Stimulated activated naive CD8-positive, alpha-beta T cell treated with anti-CD3 and anti-CD28 coated beads, Interleukin-15, Interleukin-2, amounts not matched to agents 100 ng/mL and 50 ng/mL, for 24 hours (primary cell): ENCODE measurements at regions not wholly inside any gene's neighbourhood (a gene's known extent, or its start where the extent isn't known, plus 50 kb on each side); places are given as distances from the start of the nearest gene placed in this dataset.
"Not testable (repeated sequence)": the region's sequence is repeated elsewhere in the genome, so short reads cannot be mapped to it uniquely, and the experiment has no call there.

Experiments used
- H3K27ac Mint-ChIP-seq: one replicate; pipeline ENCODE4 v1.8.0; 2021; ENCODE audit warnings: mild to moderate bottlenecking, mixed read lengths
- H3K27me3 Mint-ChIP-seq: one replicate; pipeline ENCODE4 v1.8.0; 2021; ENCODE audit warnings: mixed read lengths
- H3K36me3 Mint-ChIP-seq: one replicate; pipeline ENCODE4 v1.8.0; 2021; ENCODE audit warnings: low read depth, mixed read lengths
- H3K4me1 Mint-ChIP-seq: one replicate; pipeline ENCODE4 v1.8.0; 2021; ENCODE audit warnings: low read depth, mixed read lengths
- H3K4me3 Mint-ChIP-seq: one replicate; pipeline ENCODE4 v1.8.0; 2021; ENCODE audit warnings: mild to moderate bottlenecking, mixed read lengths
- H3K9me3 Mint-ChIP-seq: one replicate; pipeline ENCODE4 v1.8.0; 2021; ENCODE audit warnings: mixed read lengths

- Mint-ChIP-seq H3K4me3 (no peak overlapping the region), H3K4me1 (peaks cover 21% of the 10 kb centered on the region), H3K27me3 (peaks cover 13% of the 10 kb centered on the region), H3K9me3 (no peaks in the 10 kb centered on the region), H3K27ac (no peak overlapping the region), H3K36me3 (no peaks in the 10 kb centered on the region)
These were observed 233.2 kb downstream of the LY86 start for GRCh38 chr6:6821639-6822261.

GRCh38 chr6:6823030-6823429 lies 234.5 kb downstream of the LY86 start:
- H3K9me3 Mint-ChIP-seq, result no peaks in the 10 kb centered on the region
- no peaks in the 10 kb centered on the region for H3K36me3 Mint-ChIP-seq
- no peak overlapping the region for H3K4me3 Mint-ChIP-seq
- peaks cover 19% of the 10 kb centered on the region for H3K4me1 Mint-ChIP-seq
- H3K27ac Mint-ChIP-seq, result no peak overlapping the region
- peaks cover 17% of the 10 kb centered on the region for H3K27me3 Mint-ChIP-seq

- Mint-ChIP-seq H3K36me3 (no peaks in the 10 kb centered on the region), H3K4me3 (no peak overlapping the region), H3K9me3 (no peaks in the 10 kb centered on the region), H3K27ac (no peak overlapping the region), H3K4me1 (peaks cover 19% of the 10 kb centered on the region), H3K27me3 (peaks cover 17% of the 10 kb centered on the region)
These were observed 235.2 kb downstream of the LY86 start for GRCh38 chr6:6823568-6824224.

- Mint-ChIP-seq H3K4me3 (no peak overlapping the region), H3K9me3 (no peaks in the 10 kb centered on the region), H3K4me1 (peaks cover 19% of the 10 kb centered on the region), H3K27ac (no peak overlapping the region), H3K36me3 (no peaks in the 10 kb centered on the region), H3K27me3 (peaks cover 15% of the 10 kb centered on the region)
These were observed 235.9 kb downstream of the LY86 start for GRCh38 chr6:6824381-6824780.

GRCh38 chr6:6825193-6825784 lies 236.8 kb downstream of the LY86 start:
- H3K4me3 Mint-ChIP-seq, result no peak overlapping the region

GRCh38 chr6:6826095-6826901 lies 237.8 kb downstream of the LY86 start:
- peaks cover 19% of the 10 kb centered on the region for H3K4me1 Mint-ChIP-seq
- no peaks in the 10 kb centered on the region for H3K36me3 Mint-ChIP-seq
- H3K27ac Mint-ChIP-seq, result no peak overlapping the region
- H3K9me3 Mint-ChIP-seq, result no peaks in the 10 kb centered on the region
- H3K4me3 Mint-ChIP-seq, result no peak overlapping the region
- H3K27me3 Mint-ChIP-seq, result peaks cover 10% of the 10 kb centered on the region

More at GRCh38 chr6:6825193-6825784, 236.8 kb downstream of the LY86 start:
- H3K9me3 Mint-ChIP-seq, result no peaks in the 10 kb centered on the region
- peaks cover 13% of the 10 kb centered on the region for H3K27me3 Mint-ChIP-seq
- H3K36me3 Mint-ChIP-seq, result no peaks in the 10 kb centered on the region
- H3K27ac Mint-ChIP-seq, result no peak overlapping the region
- peaks cover 19% of the 10 kb centered on the region for H3K4me1 Mint-ChIP-seq

- Mint-ChIP-seq H3K4me3 (no peak overlapping the region), H3K9me3 (no peaks in the 10 kb centered on the region), H3K36me3 (no peaks in the 10 kb centered on the region), H3K27me3 (peaks cover 10% of the 10 kb centered on the region), H3K27ac (no peak overlapping the region), H3K4me1 (peaks cover 19% of the 10 kb centered on the region)
These were observed 238.4 kb downstream of the LY86 start for GRCh38 chr6:6826961-6827360.

- H3K27ac Mint-ChIP-seq, result no peak overlapping the region
- H3K27me3 Mint-ChIP-seq, result peaks cover 7% of the 10 kb centered on the region
- no peaks in the 10 kb centered on the region for H3K9me3 Mint-ChIP-seq
- no peaks in the 10 kb centered on the region for H3K36me3 Mint-ChIP-seq
- peaks cover 19% of the 10 kb centered on the region for H3K4me1 Mint-ChIP-seq
- no peak overlapping the region for H3K4me3 Mint-ChIP-seq
These were observed 241.6 kb downstream of the LY86 start for GRCh38 chr6:6829872-6830685.

GRCh38 chr6:6830686-6831063 lies 242.2 kb downstream of the LY86 start:
- not testable (repeated sequence) for H3K4me3 Mint-ChIP-seq, H3K36me3 Mint-ChIP-seq, H3K27ac Mint-ChIP-seq, H3K9me3 Mint-ChIP-seq, H3K27me3 Mint-ChIP-seq
- H3K4me1 Mint-ChIP-seq, result peaks cover 13% of the 10 kb centered on the region

GRCh38 chr6:6832439-6832838 lies 243.9 kb downstream of the LY86 start:
- no peaks in the 10 kb centered on the region for H3K36me3 Mint-ChIP-seq
- no peaks in the 10 kb centered on the region for H3K4me1 Mint-ChIP-seq
- H3K9me3 Mint-ChIP-seq, result no peaks in the 10 kb centered on the region
- H3K27ac Mint-ChIP-seq, result no peak overlapping the region
- H3K27me3 Mint-ChIP-seq, result peaks cover 10% of the 10 kb centered on the region
- H3K4me3 Mint-ChIP-seq, result no peak overlapping the region

- H3K9me3 Mint-ChIP-seq, result no peaks in the 10 kb centered on the region
- H3K27ac Mint-ChIP-seq, result no peak overlapping the region
- peaks cover 23% of the 10 kb centered on the region for H3K27me3 Mint-ChIP-seq
- no peaks in the 10 kb centered on the region for H3K4me1 Mint-ChIP-seq
- no peaks in the 10 kb centered on the region for H3K36me3 Mint-ChIP-seq
- no peak overlapping the region for H3K4me3 Mint-ChIP-seq
These were observed 246.1 kb downstream of the LY86 start for GRCh38 chr6:6834356-6835222.

- H3K4me3 Mint-ChIP-seq, result no peak overlapping the region
- H3K36me3 Mint-ChIP-seq, result no peaks in the 10 kb centered on the region
- no peak overlapping the region for H3K27ac Mint-ChIP-seq
- no peaks in the 10 kb centered on the region for H3K9me3 Mint-ChIP-seq
- H3K27me3 Mint-ChIP-seq, result peaks cover 25% of the 10 kb centered on the region
- no peaks in the 10 kb centered on the region for H3K4me1 Mint-ChIP-seq
These were observed 246.6 kb downstream of the LY86 start for GRCh38 chr6:6835223-6835503.

GRCh38 chr6:6836609-6837406 lies 248.3 kb downstream of the LY86 start:
- H3K27me3 Mint-ChIP-seq, result peaks cover 31% of the 10 kb centered on the region
- H3K4me1 Mint-ChIP-seq, result no peaks in the 10 kb centered on the region

More at GRCh38 chr6:6836609-6837406, 248.3 kb downstream of the LY86 start:
- no peak overlapping the region for H3K4me3 Mint-ChIP-seq
- no peaks in the 10 kb centered on the region for H3K9me3 Mint-ChIP-seq
- H3K36me3 Mint-ChIP-seq, result no peaks in the 10 kb centered on the region
- no peak overlapping the region for H3K27ac Mint-ChIP-seq
